GM19455 (cell line): ENCODE measurements at regions not wholly inside any gene's neighbourhood (a gene's known extent, or its start where the extent isn't known, plus 50 kb on each side); places are given as distances from the start of the nearest gene placed in this dataset.
A peak's percentile ranks its signal among the peaks of the same experiment; 100 is the strongest.

Experiments
- ATAC-seq: cut with Tn5 transposase; IDR thresholded peaks from one replicate; pipeline ENCODE4 v1.9.1; 2021; ENCODE audit not compliant: unreplicated experiment

GRCh38 chr11:19375440-19375839 is 134.7 kb upstream of the E2F8 start:
- no peak for ATAC-seq

- no peak for ATAC-seq
These were observed 133.4 kb upstream of the E2F8 start for GRCh38 chr11:19374151-19374569.

GRCh38 chr11:19372381-19372780 is 131.6 kb upstream of the E2F8 start:
- no peak for ATAC-seq

- no peak for ATAC-seq
These were observed 129.5 kb upstream of the E2F8 start for GRCh38 chr11:19370100-19370861.

GRCh38 chr11:19368726-19369375 is 128.1 kb upstream of the E2F8 start:
- no peak for ATAC-seq

- no peak for ATAC-seq
These were observed 126.4 kb upstream of the E2F8 start for GRCh38 chr11:19366992-19367709.

- ATAC-seq, result no peak
These were observed 125.1 kb upstream of the E2F8 start for GRCh38 chr11:19365743-19366410.

GRCh38 chr11:19359221-19360000 is 118.7 kb upstream of the E2F8 start:
- ATAC-seq, result no peak

GRCh38 chr11:19357943-19358342 is 117.2 kb upstream of the E2F8 start:
- ATAC-seq, result no peak

GRCh38 chr11:19355601-19356000 is 114.9 kb upstream of the E2F8 start:
- ATAC-seq, result no peak

- ATAC-seq, result no peak
These were observed 112.6 kb upstream of the E2F8 start for GRCh38 chr11:19353287-19353850.

- no peak for ATAC-seq
These were observed 112.0 kb upstream of the E2F8 start for GRCh38 chr11:19352771-19353160.

- no peak for ATAC-seq
These were observed 111.5 kb upstream of the E2F8 start for GRCh38 chr11:19352072-19352770.

- no peak for ATAC-seq
These were observed 110.7 kb upstream of the E2F8 start for GRCh38 chr11:19351426-19351825.

GRCh38 chr11:19350160-19350559 is 109.4 kb upstream of the E2F8 start:
- no peak for ATAC-seq

- ATAC-seq, result no peak
These were observed 108.7 kb upstream of the E2F8 start for GRCh38 chr11:19349340-19350025.

- ATAC-seq, result no peak
These were observed 107.2 kb upstream of the E2F8 start for GRCh38 chr11:19347911-19348310.

- ATAC-seq, result peak; percentile 54
These were observed 105.3 kb upstream of the E2F8 start for GRCh38 chr11:19345848-19346681.
